Upper lobe of right lung (tissue), 1 donor: ENCODE measurements at regions not wholly inside any gene's neighbourhood (a gene's known extent, or its start where the extent isn't known, plus 50 kb on each side); places are given as distances from the start of the nearest gene placed in this dataset.

Experiments used
- ATAC-seq: fragments of 200-7000 bp; cut with Tn5 transposase; one replicate; pipeline ENCODE4 v1.9.1; 2020; ENCODE audit warnings: mild to moderate bottlenecking, moderate library complexity
- DNase-seq: peaks from one replicate; pipeline ENCODE4 v3.0.0-alpha.2; 2020
- H3K27ac ChIP-seq: fragments of 200-600 bp; one replicate; pipeline ENCODE4 v1.8.0; 2022
- H3K27me3 ChIP-seq: fragments of 200-600 bp; one replicate; pipeline ENCODE4 v1.8.0; 2022; ENCODE audit warnings: mild to moderate bottlenecking
- H3K36me3 ChIP-seq: fragments of 200-600 bp; one replicate; pipeline ENCODE4 v1.8.0; 2022
- H3K4me1 ChIP-seq: fragments of 200-600 bp; one replicate; pipeline ENCODE4 v1.8.0; 2022
- H3K4me3 ChIP-seq: fragments of 200-600 bp; one replicate; pipeline ENCODE4 v1.8.0; 2022; ENCODE audit warnings: mild to moderate bottlenecking
- H3K9me3 ChIP-seq: fragments of 200-600 bp; one replicate; pipeline ENCODE4 v1.8.0; 2022
- CTCF ChIP-seq: fragments of 200-600 bp; IDR thresholded peaks from one replicate; pipeline ENCODE4 v1.8.0; 2022; ENCODE audit warnings: antibody characterized with exemption
- intact Hi-C: fragments of 100-400 bp; cut with DNase I; formaldehyde crosslinking; loops from one replicate; pipeline ENCODE4 v1.11.0; 2022
- donor health status: DM: no; HTN: yes; CAD: no; lungs with severe emphysema.

GRCh38 chr18:59990121-59990823, 90.5 kb downstream of the PMAIP1 start:
- Histone ChIP-seq H3K27me3 (peaks cover 4% of the 10 kb centered on the region), H3K36me3 (no peaks in the 10 kb centered on the region), H3K9me3 (no peaks in the 10 kb centered on the region), H3K4me3 (no peak overlapping the region), H3K4me1 (no peaks in the 10 kb centered on the region), H3K27ac (no peak overlapping the region)
- intact Hi-C loops = loop anchor here (10.0 kb wide), 1 partner anchor 565 kb away; no protein-coding TSS in a partner anchor
- no peak for ATAC-seq
- no peak for DNase-seq
- no peak for TF ChIP-seq CTCF

- H3K9me3 ChIP-seq = no peaks in the 10 kb centered on the region
- TF ChIP-seq CTCF = peak; percentile 93
- H3K36me3 ChIP-seq = no peaks in the 10 kb centered on the region
- peak; percentile 75 for ATAC-seq
- no peaks in the 10 kb centered on the region for H3K4me1 ChIP-seq
- no peak overlapping the region for H3K27ac ChIP-seq
- intact Hi-C loops = no loop called here
- no peak overlapping the region for H3K4me3 ChIP-seq
- no peak for DNase-seq
- peaks cover 4% of the 10 kb centered on the region for H3K27me3 ChIP-seq
Measured at GRCh38 chr18:59988098-59988706, 88.4 kb downstream of the PMAIP1 start.

- peaks cover 4% of the 10 kb centered on the region for H3K27me3 ChIP-seq
- TF ChIP-seq CTCF = no peak
- DNase-seq (no peak), ATAC-seq (no peak)
- no peak overlapping the region for H3K4me3 ChIP-seq
- no peaks in the 10 kb centered on the region for H3K36me3 ChIP-seq
- intact Hi-C loops = no loop called here
- no peak overlapping the region for H3K27ac ChIP-seq
- no peaks in the 10 kb centered on the region for H3K9me3 ChIP-seq
- no peaks in the 10 kb centered on the region for H3K4me1 ChIP-seq
Measured at GRCh38 chr18:59987102-59987501, 87.3 kb downstream of the PMAIP1 start.

GRCh38 chr18:59986139-59986538, 86.3 kb downstream of the PMAIP1 start:
- DNase-seq = no peak
- no peaks in the 10 kb centered on the region for H3K27me3 ChIP-seq
- H3K4me1 ChIP-seq = no peaks in the 10 kb centered on the region
- H3K36me3 ChIP-seq = no peaks in the 10 kb centered on the region
- intact Hi-C loops = no loop called here
- TF ChIP-seq CTCF = no peak
- H3K27ac ChIP-seq = no peak overlapping the region
- no peaks in the 10 kb centered on the region for H3K9me3 ChIP-seq
- ATAC-seq = no peak
- no peak overlapping the region for H3K4me3 ChIP-seq

GRCh38 chr18:59985289-59985688, 85.5 kb downstream of the PMAIP1 start:
- DNase-seq = no peak
- no peaks in the 10 kb centered on the region for H3K4me1 ChIP-seq
- H3K27me3 ChIP-seq = no peaks in the 10 kb centered on the region
- no peak overlapping the region for H3K27ac ChIP-seq
- no peak overlapping the region for H3K4me3 ChIP-seq
- no peak for ATAC-seq
- intact Hi-C loops = no loop called here
- no peaks in the 10 kb centered on the region for H3K9me3 ChIP-seq
- H3K36me3 ChIP-seq = no peaks in the 10 kb centered on the region
- no peak for TF ChIP-seq CTCF
